Karpas-422 (cell line): ENCODE measurements at regions not wholly inside any gene's neighbourhood (a gene's known extent, or its start where the extent isn't known, plus 50 kb on each side); places are given as distances from the start of the nearest gene placed in this dataset.

ENCODE experiments used
- DNase-seq: peaks from one replicate; pipeline ENCODE4 v3.0.0-alpha.2; 2015
- H2AFZ ChIP-seq: fragments of 200-600 bp; sonication (generic); 2 replicates; pipeline ENCODE4 v1.6.1; 2014; ENCODE audit warnings: antibody characterized with exemption, low read length, mixed read lengths
- H3K27ac ChIP-seq: fragments of 200-600 bp; sonication (generic); 2 replicates; pipeline ENCODE4 v1.5.1; 2014; ENCODE audit warnings: mild to moderate bottlenecking, low read length, moderate library complexity
- H3K27me3 ChIP-seq: fragments of 200-600 bp; sonication (generic); 2 replicates; pipeline ENCODE4 v1.6.1; 2014; ENCODE audit warnings: low read length, mixed read lengths
- H3K36me3 ChIP-seq: fragments of 200-600 bp; sonication (generic); 2 replicates; pipeline ENCODE4 v1.6.1; 2014; ENCODE audit warnings: low read length, mixed read lengths; ENCODE audit not compliant: insufficient read depth
- H3K4me1 ChIP-seq: fragments of 200-600 bp; sonication (generic); 2 replicates; pipeline ENCODE4 v1.6.1; 2014; ENCODE audit warnings: mild to moderate bottlenecking, low read length, mixed read lengths
- H3K4me2 ChIP-seq: fragments of 200-600 bp; sonication (generic); 2 replicates; pipeline ENCODE4 v1.6.1; 2014; ENCODE audit warnings: low read length, low read depth, mild to moderate bottlenecking; ENCODE audit not compliant: poor library complexity, severe bottlenecking
- H3K4me3 ChIP-seq: fragments of 200-600 bp; sonication (generic); 2 replicates; pipeline ENCODE4 v1.5.1; 2014; ENCODE audit warnings: mild to moderate bottlenecking, antibody characterized with exemption, low read length, mixed read lengths
- H3K79me2 ChIP-seq: fragments of 200-600 bp; sonication (generic); 2 replicates; pipeline ENCODE4 v1.6.1; 2014; ENCODE audit warnings: mild to moderate bottlenecking, low read length, mixed read lengths
- H3K9ac ChIP-seq: fragments of 200-600 bp; sonication (generic); 2 replicates; pipeline ENCODE4 v1.6.0; 2014; ENCODE audit warnings: low read length
- H3K9me2 ChIP-seq: fragments of 200-600 bp; sonication (generic), shearing (Covaris generic); replicated peaks from 2 replicates; pipeline ENCODE4 v1.6.0; 2014; ENCODE audit warnings: mild to moderate bottlenecking, low read length, moderate library complexity; ENCODE audit not compliant: insufficient read depth
- H3K9me3 ChIP-seq: fragments of 300-700, 200-600 bp; sonication (generic); 2 replicates; pipeline ENCODE4 v1.6.1; 2014; ENCODE audit warnings: low read length, mixed read lengths
- H4K20me1 ChIP-seq: fragments of 200-600 bp; sonication (generic); 2 replicates; pipeline ENCODE4 v1.6.1; 2014; ENCODE audit warnings: mild to moderate bottlenecking, antibody characterized with exemption, low read length, low read depth; ENCODE audit not compliant: insufficient read depth

DNA sequence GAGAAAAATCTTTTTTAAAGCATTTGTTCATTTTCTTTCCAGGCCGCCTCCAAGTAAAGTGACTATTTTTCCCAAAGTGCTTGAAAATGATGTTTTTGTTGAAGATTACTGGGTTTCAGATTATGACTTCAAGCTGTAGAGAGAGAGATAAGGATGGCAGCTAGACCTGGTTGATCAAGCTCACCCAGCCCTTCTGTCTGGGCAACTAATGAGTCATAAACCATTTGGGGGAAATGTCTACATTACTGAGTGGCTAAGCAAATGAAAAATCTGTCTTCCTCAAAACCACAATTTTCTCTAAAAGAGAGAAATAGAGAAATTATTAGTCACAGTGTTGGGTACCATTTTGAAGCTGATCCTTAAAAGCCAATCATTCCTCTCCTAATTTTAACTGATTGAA, 355.4 kb upstream of the CPEB2 start:
- Histone ChIP-seq H3K9me2 (no peaks in the 10 kb centered on the region), H3K79me2 (no peaks in the 10 kb centered on the region), H3K9ac (no peak overlapping the region), H2AFZ (no peak overlapping the region), H3K27me3 (no peaks in the 10 kb centered on the region), H3K9me3 (no peaks in the 10 kb centered on the region; the same call in 1 of the 2 replicates), H3K4me1 (no peaks in the 10 kb centered on the region), H3K36me3 (no peaks in the 10 kb centered on the region), H3K4me2 (no peak overlapping the region), H4K20me1 (no peaks in the 10 kb centered on the region), H3K27ac (no peak overlapping the region), H3K4me3 (no peak overlapping the region)
- DNase-seq: no peak

DNA sequence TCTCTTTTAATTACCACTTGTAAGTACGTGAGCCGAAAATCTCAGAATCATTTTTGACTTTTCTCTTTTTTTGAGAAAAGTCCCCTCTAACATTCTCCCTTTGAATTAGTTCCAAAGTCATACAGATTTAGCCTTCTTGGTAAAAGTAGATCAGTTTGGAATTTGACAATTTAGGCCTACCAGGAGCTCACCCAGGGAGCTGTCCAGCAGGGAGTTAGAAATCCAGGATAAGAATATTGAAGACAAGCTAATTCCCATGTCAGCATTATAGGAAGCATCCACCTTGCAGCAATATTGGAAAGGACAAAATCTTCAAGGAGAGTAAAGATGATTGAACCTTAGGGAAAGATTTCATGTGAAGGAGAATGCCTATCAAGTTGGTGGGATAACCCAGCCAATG, 352.2 kb upstream of the CPEB2 start:
- Histone ChIP-seq H3K4me1 (no peaks in the 10 kb centered on the region), H2AFZ (no peak overlapping the region), H3K9ac (no peak overlapping the region), H3K36me3 (no peaks in the 10 kb centered on the region), H3K27me3 (no peaks in the 10 kb centered on the region), H4K20me1 (no peaks in the 10 kb centered on the region), H3K4me3 (no peak overlapping the region), H3K27ac (no peak overlapping the region), H3K79me2 (no peaks in the 10 kb centered on the region), H3K9me2 (no peaks in the 10 kb centered on the region), H3K4me2 (no peak overlapping the region), H3K9me3 (no peaks in the 10 kb centered on the region; the same call in 1 of the 2 replicates)
- DNase-seq: no peak

DNA sequence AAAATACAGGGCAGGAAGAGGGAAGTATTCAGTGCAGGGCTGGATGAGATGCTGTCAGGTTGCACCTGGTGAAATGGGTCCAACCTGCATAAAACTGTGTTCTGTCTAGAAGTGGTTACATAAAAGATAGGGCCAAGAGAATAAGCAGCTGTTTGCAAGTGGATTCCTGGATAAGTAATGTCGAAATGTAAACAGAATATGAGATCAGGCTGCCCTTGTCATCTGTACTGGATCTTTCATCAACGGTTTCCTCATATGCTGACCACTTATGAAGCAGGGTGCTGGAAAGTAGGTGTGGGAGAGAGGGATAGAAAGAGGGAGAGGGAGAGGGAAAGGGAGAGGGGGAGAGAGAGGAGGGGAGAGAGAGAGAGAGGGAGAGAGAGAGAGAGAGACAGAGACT, 349.8 kb upstream of the CPEB2 start:
- no peaks in the 10 kb centered on the region for H3K9me2 ChIP-seq
- DNase-seq: no peak
- no peaks in the 10 kb centered on the region for H3K79me2 ChIP-seq
- no peak overlapping the region for H3K9ac ChIP-seq
- no peaks in the 10 kb centered on the region for H3K27me3 ChIP-seq
- no peak overlapping the region for H3K4me3 ChIP-seq
- no peak overlapping the region for H2AFZ ChIP-seq
- no peaks in the 10 kb centered on the region for H3K36me3 ChIP-seq
- no peaks in the 10 kb centered on the region for H3K4me1 ChIP-seq
- no peaks in the 10 kb centered on the region for H4K20me1 ChIP-seq
- H3K9me3 ChIP-seq: no peaks in the 10 kb centered on the region; the same call in 1 of the 2 replicates
- H3K4me2 ChIP-seq: no peak overlapping the region
- H3K27ac ChIP-seq: no peak overlapping the region

DNA sequence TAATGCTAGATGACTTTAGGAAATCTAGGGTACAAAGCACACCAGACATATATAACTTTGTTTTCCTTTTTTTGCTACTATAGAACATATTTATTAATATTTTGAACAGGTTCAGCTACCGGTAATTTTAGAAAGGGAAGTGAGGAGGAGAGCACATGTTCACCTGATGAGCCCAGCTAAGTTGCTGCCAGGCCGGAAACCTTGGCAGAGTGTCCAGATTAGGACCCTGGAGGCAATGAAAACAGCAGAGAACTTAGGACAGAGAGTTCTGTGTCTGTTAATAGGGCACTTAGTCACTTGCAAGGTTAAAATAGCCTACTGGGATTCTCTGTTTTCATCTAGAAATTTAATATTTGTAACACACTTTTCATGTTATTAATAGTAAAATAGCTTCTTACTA, 348.9 kb upstream of the CPEB2 start:
- no peaks in the 10 kb centered on the region for H3K36me3 ChIP-seq
- no peaks in the 10 kb centered on the region for H3K9me2 ChIP-seq
- H3K9ac ChIP-seq: no peak overlapping the region
- H3K27me3 ChIP-seq: no peaks in the 10 kb centered on the region
- no peak for DNase-seq
- no peak overlapping the region for H2AFZ ChIP-seq
- no peak overlapping the region for H3K4me2 ChIP-seq
- no peak overlapping the region for H3K27ac ChIP-seq
- H3K9me3 ChIP-seq: no peaks in the 10 kb centered on the region; the same call in 1 of the 2 replicates
- H4K20me1 ChIP-seq: no peaks in the 10 kb centered on the region
- no peaks in the 10 kb centered on the region for H3K4me1 ChIP-seq
- no peaks in the 10 kb centered on the region for H3K79me2 ChIP-seq
- H3K4me3 ChIP-seq: no peak overlapping the region

DNA sequence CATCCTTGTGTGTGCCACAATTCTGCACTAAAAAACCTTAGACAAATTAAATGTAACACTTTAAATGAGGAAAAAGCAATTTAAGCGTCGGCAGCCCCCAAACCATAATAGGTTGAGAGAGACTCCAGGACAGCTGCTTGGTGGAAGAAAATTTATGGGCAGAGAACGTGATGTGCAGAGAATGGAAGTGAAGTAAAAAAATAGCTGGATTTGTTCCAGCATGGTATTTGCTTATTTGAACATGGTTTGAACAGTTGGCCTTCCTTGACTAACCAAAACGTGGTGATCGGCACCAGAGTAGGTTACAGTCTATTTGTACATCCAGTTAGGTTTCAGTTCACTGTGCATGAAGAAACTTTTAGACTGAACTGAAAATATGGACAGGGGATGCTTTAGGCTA, 343.0 kb upstream of the CPEB2 start:
- Histone ChIP-seq H3K4me2 (no peak overlapping the region), H4K20me1 (no peaks in the 10 kb centered on the region), H2AFZ (no peak overlapping the region), H3K9me3 (no peaks in the 10 kb centered on the region), H3K79me2 (no peaks in the 10 kb centered on the region), H3K36me3 (no peaks in the 10 kb centered on the region), H3K27me3 (no peaks in the 10 kb centered on the region), H3K4me3 (no peak overlapping the region), H3K27ac (no peak overlapping the region), H3K9ac (no peak overlapping the region), H3K4me1 (no peaks in the 10 kb centered on the region), H3K9me2 (no peaks in the 10 kb centered on the region)
- no peak for DNase-seq

DNA sequence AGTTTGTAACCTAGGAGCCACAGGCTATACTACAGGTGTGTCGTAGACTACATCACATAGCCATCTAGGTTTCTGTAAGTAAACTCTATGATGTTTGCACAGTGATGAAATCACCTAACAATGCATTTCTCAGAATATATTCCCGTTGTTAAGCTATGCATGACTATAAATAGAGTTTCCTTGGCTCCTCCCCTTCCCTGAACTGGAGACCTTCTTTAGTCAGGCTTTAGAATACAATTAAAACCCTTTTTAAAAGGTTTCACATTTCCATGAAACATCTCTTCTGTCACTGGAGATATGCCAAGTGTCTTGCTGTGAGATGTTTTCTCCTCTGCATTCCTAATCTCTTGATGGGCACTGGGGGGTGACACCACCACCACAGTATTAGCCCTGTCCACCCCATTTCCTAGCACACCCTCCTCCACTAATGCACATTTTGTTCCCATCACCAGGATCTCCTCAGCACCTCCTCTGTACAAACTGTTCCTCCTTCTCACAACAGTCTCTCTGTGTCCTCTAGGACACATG, 334.6 kb upstream of the CPEB2 start:
- Histone ChIP-seq H3K9ac (no peak overlapping the region), H3K27ac (no peak overlapping the region), H3K9me2 (no peaks in the 10 kb centered on the region), H3K4me3 (no peak overlapping the region), H3K4me1 (no peaks in the 10 kb centered on the region), H3K4me2 (no peak overlapping the region), H3K27me3 (no peaks in the 10 kb centered on the region), H3K9me3 (no peaks in the 10 kb centered on the region), H2AFZ (no peak overlapping the region), H4K20me1 (no peaks in the 10 kb centered on the region), H3K36me3 (no peaks in the 10 kb centered on the region), H3K79me2 (no peaks in the 10 kb centered on the region)
- no peak for DNase-seq

DNA sequence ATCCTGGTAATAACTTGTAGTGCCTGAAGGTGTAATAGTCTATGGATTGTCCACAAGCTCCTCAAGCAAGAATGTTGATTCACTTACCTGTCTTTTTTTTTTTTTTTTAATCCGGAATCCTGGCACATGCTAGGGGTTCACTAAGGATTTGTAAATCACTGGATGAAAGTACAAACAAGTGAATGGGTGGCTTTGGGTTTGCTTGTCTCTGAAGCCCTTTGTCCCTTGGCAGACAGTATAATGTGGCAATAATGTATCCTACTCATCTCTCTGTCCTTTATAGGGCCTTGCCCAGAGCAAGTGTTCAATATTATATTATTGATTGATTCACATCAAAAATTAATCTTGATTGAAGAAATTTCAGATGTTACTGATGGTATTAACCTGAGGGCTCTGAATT, 334.0 kb upstream of the CPEB2 start:
- no peaks in the 10 kb centered on the region for H4K20me1 ChIP-seq
- H3K9me3 ChIP-seq: no peaks in the 10 kb centered on the region
- no peaks in the 10 kb centered on the region for H3K9me2 ChIP-seq
- no peaks in the 10 kb centered on the region for H3K4me1 ChIP-seq
- DNase-seq: no peak
- H3K27ac ChIP-seq: no peak overlapping the region
- H2AFZ ChIP-seq: no peak overlapping the region
- H3K4me2 ChIP-seq: no peak overlapping the region
- no peak overlapping the region for H3K9ac ChIP-seq
- H3K36me3 ChIP-seq: no peaks in the 10 kb centered on the region
- H3K4me3 ChIP-seq: no peak overlapping the region
- no peaks in the 10 kb centered on the region for H3K27me3 ChIP-seq
- no peaks in the 10 kb centered on the region for H3K79me2 ChIP-seq

DNA sequence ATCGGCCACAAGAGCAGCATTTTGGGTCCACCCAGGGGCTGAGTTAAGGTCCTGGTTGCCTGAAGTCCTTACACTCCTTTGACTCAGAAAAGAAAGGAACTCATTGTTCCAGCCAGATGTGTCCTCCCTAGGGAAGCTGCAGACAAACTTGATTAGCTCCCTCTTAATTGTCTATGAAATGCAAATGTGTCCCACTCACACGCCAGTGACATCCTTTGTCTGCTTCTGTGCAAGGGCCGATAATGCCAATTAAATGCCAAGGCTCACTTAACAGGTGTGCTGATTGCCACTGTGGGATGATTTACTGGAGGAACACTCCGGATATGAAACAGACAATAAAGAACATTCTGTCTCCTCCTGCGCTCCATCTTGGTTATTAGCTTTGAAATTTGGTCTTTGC, 332.9 kb upstream of the CPEB2 start:
- no peaks in the 10 kb centered on the region for H3K9me2 ChIP-seq
- no peaks in the 10 kb centered on the region for H3K79me2 ChIP-seq
- no peaks in the 10 kb centered on the region for H4K20me1 ChIP-seq
- H3K9ac ChIP-seq: no peak overlapping the region
- no peak overlapping the region for H3K4me3 ChIP-seq
- DNase-seq: no peak
- H3K4me1 ChIP-seq: no peaks in the 10 kb centered on the region
- H3K36me3 ChIP-seq: no peaks in the 10 kb centered on the region
- no peaks in the 10 kb centered on the region for H3K27me3 ChIP-seq
- H2AFZ ChIP-seq: no peak overlapping the region
- H3K9me3 ChIP-seq: no peaks in the 10 kb centered on the region
- no peak overlapping the region for H3K4me2 ChIP-seq
- no peak overlapping the region for H3K27ac ChIP-seq

DNA sequence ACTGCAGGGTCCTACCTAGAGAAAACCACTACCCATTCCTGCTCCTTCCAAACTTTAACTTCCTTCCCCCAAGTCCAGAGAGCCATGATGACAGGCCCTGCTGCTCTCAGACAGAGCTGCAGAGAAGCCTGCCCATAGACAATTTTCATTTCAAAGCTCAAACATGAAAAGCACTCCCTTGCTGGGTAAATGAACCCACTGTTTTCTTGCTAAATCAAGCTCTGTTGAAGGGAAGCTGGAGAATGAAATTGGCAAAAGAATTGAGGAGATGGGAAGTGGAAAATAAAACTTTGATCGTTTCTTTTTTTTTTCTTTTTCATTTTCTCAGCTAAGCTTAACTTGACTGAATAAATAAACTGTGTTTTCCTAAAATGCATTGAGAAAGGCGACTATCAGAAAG, 331.1 kb upstream of the CPEB2 start:
- Histone ChIP-seq H3K79me2 (no peaks in the 10 kb centered on the region), H2AFZ (no peak overlapping the region), H3K36me3 (no peaks in the 10 kb centered on the region), H3K27me3 (no peaks in the 10 kb centered on the region), H3K9me2 (no peaks in the 10 kb centered on the region; the same call in 1 of the 2 replicates), H4K20me1 (no peaks in the 10 kb centered on the region), H3K9me3 (no peaks in the 10 kb centered on the region), H3K4me2 (no peak overlapping the region), H3K4me3 (no peak overlapping the region), H3K27ac (no peak overlapping the region), H3K9ac (no peak overlapping the region), H3K4me1 (no peaks in the 10 kb centered on the region)
- no peak for DNase-seq
